A549 (cell line): ENCODE measurements at regions not wholly inside any gene's neighbourhood (a gene's known extent, or its start where the extent isn't known, plus 50 kb on each side); places are given as distances from the start of the nearest gene placed in this dataset.

Source experiments
- EHMT2 ChIP-seq: fragments of 200-600 bp; sonication (generic); IDR thresholded peaks from 2 replicates; pipeline ENCODE4 v1.6.1; 2016; ENCODE audit warnings: antibody characterized with exemption, low read depth, mild to moderate bottlenecking, moderate library complexity
- ESRRA ChIP-seq: fragments of 150-350 bp; IDR thresholded peaks from 2 replicates; pipeline ENCODE4 v1.6.1; 2014; ENCODE audit warnings: mild to moderate bottlenecking, low read length, borderline replicate concordance
- HOXA7 ChIP-seq: fragments of 250-450 bp; sonication (Bioruptor Pico); IDR thresholded peaks from 2 replicates; pipeline ENCODE4 v1.5.0; 2020; ENCODE audit warnings: mild to moderate bottlenecking, moderate library complexity
- MAZ ChIP-seq: fragments of 150-350 bp; IDR thresholded peaks from 2 replicates; pipeline ENCODE4 v1.6.1; 2014; ENCODE audit warnings: antibody characterized with exemption, low read depth, low read length, borderline replicate concordance
- NFE2L2 ChIP-seq: fragments of 150-350 bp; conservative IDR thresholded peaks from 2 replicates; pipeline ENCODE4 v1.6.1; 2014; ENCODE audit warnings: low read length
- NPAS2 ChIP-seq: fragments of 250-450 bp; sonication (Bioruptor Pico); IDR thresholded peaks from 2 replicates; pipeline ENCODE4 v1.8.0; 2022; ENCODE audit warnings: mild to moderate bottlenecking, moderate library complexity, borderline replicate concordance
- POLR2A ChIP-seq: IDR thresholded peaks from 2 replicates; pipeline ENCODE4 v1.6.1; 2012; ENCODE audit warnings: mild to moderate bottlenecking, low read length
- POLR2AphosphoS2 ChIP-seq: conservative IDR thresholded peaks from 2 replicates; pipeline ENCODE4 v1.6.1; 2012; ENCODE audit warnings: low read length, improper control_type of control experiment, inconsistent platforms
- ZFP36 ChIP-seq: fragments of 450-650 bp; IDR thresholded peaks from 2 replicates; pipeline ENCODE4 v1.6.1; 2014; ENCODE audit warnings: borderline replicate concordance; ENCODE audit not compliant: partially characterized antibody
- TF ChIP-seq, protein P1 (sequence below): fragments of >200 bp; sonication (Bioruptor Twin); formaldehyde crosslinking; IDR thresholded peaks from 3 replicates; pipeline ENCODE4 v1.5.1; 2016
- TF ChIP-seq, protein P2 (sequence below): IDR thresholded peaks from 2 replicates; pipeline ENCODE4 v1.6.1; 2012
- TF ChIP-seq, protein P3 (sequence below): fragments of 200-600 bp; sonication (generic); IDR thresholded peaks from 2 replicates; pipeline ENCODE4 v1.6.1; 2016; ENCODE audit warnings: antibody characterized with exemption, mild to moderate bottlenecking, moderate library complexity
- TF ChIP-seq, protein P4 (sequence below): IDR thresholded peaks from 2 replicates; pipeline ENCODE4 v1.6.1; 2012; ENCODE audit warnings: low read depth, borderline replicate concordance
- TF ChIP-seq, protein P5 (sequence below): fragments of 450-650 bp; IDR thresholded peaks from 2 replicates; pipeline ENCODE4 v1.6.1; 2014; ENCODE audit warnings: antibody characterized with exemption

DNA sequence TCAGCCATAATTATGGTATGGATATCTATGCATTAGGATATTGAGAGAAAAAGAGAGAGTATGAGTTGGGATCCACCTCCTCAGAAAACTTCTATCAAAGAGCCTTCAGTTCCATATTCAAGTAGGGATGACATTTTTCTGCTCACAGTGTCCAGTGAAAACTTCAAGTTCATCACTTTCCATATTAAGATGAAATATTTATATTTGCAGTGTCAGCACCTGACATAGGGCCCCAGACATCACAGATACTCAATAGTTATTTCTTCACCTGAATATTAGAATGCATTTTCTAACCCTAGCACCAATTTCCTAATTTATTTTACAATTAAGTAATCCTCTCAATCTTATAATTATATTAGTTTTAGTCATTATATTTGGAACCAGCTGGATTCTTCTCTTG lies 318.0 kb upstream of the MGAT4C start:
- TF ChIP-seq, protein P1, sequence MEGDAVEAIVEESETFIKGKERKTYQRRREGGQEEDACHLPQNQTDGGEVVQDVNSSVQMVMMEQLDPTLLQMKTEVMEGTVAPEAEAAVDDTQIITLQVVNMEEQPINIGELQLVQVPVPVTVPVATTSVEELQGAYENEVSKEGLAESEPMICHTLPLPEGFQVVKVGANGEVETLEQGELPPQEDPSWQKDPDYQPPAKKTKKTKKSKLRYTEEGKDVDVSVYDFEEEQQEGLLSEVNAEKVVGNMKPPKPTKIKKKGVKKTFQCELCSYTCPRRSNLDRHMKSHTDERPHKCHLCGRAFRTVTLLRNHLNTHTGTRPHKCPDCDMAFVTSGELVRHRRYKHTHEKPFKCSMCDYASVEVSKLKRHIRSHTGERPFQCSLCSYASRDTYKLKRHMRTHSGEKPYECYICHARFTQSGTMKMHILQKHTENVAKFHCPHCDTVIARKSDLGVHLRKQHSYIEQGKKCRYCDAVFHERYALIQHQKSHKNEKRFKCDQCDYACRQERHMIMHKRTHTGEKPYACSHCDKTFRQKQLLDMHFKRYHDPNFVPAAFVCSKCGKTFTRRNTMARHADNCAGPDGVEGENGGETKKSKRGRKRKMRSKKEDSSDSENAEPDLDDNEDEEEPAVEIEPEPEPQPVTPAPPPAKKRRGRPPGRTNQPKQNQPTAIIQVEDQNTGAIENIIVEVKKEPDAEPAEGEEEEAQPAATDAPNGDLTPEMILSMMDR: no peak
- TF ChIP-seq POLR2A: no peak
- TF ChIP-seq, protein P2, sequence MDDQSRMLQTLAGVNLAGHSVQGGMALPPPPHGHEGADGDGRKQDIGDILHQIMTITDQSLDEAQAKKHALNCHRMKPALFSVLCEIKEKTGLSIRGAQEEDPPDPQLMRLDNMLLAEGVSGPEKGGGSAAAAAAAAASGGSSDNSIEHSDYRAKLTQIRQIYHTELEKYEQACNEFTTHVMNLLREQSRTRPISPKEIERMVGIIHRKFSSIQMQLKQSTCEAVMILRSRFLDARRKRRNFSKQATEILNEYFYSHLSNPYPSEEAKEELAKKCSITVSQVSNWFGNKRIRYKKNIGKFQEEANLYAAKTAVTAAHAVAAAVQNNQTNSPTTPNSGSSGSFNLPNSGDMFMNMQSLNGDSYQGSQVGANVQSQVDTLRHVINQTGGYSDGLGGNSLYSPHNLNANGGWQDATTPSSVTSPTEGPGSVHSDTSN: no peak
- TF ChIP-seq NFE2L2: no peak
- no peak for TF ChIP-seq POLR2AphosphoS2
- TF ChIP-seq ZFP36: no peak
- TF ChIP-seq, protein P3, sequence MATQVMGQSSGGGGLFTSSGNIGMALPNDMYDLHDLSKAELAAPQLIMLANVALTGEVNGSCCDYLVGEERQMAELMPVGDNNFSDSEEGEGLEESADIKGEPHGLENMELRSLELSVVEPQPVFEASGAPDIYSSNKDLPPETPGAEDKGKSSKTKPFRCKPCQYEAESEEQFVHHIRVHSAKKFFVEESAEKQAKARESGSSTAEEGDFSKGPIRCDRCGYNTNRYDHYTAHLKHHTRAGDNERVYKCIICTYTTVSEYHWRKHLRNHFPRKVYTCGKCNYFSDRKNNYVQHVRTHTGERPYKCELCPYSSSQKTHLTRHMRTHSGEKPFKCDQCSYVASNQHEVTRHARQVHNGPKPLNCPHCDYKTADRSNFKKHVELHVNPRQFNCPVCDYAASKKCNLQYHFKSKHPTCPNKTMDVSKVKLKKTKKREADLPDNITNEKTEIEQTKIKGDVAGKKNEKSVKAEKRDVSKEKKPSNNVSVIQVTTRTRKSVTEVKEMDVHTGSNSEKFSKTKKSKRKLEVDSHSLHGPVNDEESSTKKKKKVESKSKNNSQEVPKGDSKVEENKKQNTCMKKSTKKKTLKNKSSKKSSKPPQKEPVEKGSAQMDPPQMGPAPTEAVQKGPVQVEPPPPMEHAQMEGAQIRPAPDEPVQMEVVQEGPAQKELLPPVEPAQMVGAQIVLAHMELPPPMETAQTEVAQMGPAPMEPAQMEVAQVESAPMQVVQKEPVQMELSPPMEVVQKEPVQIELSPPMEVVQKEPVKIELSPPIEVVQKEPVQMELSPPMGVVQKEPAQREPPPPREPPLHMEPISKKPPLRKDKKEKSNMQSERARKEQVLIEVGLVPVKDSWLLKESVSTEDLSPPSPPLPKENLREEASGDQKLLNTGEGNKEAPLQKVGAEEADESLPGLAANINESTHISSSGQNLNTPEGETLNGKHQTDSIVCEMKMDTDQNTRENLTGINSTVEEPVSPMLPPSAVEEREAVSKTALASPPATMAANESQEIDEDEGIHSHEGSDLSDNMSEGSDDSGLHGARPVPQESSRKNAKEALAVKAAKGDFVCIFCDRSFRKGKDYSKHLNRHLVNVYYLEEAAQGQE: no peak
- TF ChIP-seq, protein P4, sequence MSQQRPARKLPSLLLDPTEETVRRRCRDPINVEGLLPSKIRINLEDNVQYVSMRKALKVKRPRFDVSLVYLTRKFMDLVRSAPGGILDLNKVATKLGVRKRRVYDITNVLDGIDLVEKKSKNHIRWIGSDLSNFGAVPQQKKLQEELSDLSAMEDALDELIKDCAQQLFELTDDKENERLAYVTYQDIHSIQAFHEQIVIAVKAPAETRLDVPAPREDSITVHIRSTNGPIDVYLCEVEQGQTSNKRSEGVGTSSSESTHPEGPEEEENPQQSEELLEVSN: no peak
- no peak for TF ChIP-seq HOXA7 (CRISPR knock-in tag)
- TF ChIP-seq NPAS2: no peak
- TF ChIP-seq, protein P5, sequence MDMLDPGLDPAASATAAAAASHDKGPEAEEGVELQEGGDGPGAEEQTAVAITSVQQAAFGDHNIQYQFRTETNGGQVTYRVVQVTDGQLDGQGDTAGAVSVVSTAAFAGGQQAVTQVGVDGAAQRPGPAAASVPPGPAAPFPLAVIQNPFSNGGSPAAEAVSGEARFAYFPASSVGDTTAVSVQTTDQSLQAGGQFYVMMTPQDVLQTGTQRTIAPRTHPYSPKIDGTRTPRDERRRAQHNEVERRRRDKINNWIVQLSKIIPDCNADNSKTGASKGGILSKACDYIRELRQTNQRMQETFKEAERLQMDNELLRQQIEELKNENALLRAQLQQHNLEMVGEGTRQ: no peak
- TF ChIP-seq ESRRA: no peak
- no peak for TF ChIP-seq EHMT2
- TF ChIP-seq MAZ: no peak
